Mesendoderm (in vitro differentiated cells): ENCODE measurements at regions not wholly inside any gene's neighbourhood (a gene's known extent, or its start where the extent isn't known, plus 50 kb on each side); places are given as distances from the start of the nearest gene placed in this dataset.

Experiments
- DNase-seq: peaks from one replicate; pipeline ENCODE4 v3.0.0; 2013
- H2AK5ac ChIP-seq: 2 replicates; pipeline ENCODE4 v1.6.1; 2013; ENCODE audit warnings: low read length, inconsistent platforms
- H2BK120ac ChIP-seq: 2 replicates; pipeline ENCODE4 v1.6.1; 2013; ENCODE audit warnings: low read depth, mild to moderate bottlenecking, low read length, moderate library complexity, mixed read lengths
- H2BK15ac ChIP-seq: replicated peaks from 2 replicates; pipeline ENCODE4 v1.6.1; 2013; ENCODE audit warnings: low read depth, mild to moderate bottlenecking, moderate library complexity
- H2BK5ac ChIP-seq: 2 replicates; pipeline ENCODE4 v1.6.1; 2013; ENCODE audit warnings: low read length, inconsistent platforms
- H3K18ac ChIP-seq: 2 replicates; pipeline ENCODE4 v1.6.1; 2013; ENCODE audit warnings: mild to moderate bottlenecking, low read length, mixed read lengths
- H3K23ac ChIP-seq: one replicate; pipeline ENCODE4 v1.6.1; 2013; ENCODE audit warnings: low read length
- H3K27ac ChIP-seq: 2 replicates; pipeline ENCODE4 v1.5.1; 2013; ENCODE audit warnings: low read depth, mild to moderate bottlenecking, inconsistent platforms, low read length, moderate library complexity
- H3K27me3 ChIP-seq: 2 replicates; pipeline ENCODE4 v1.6.1; 2013; ENCODE audit warnings: low read length, control low read depth, mild to moderate bottlenecking, inconsistent platforms; ENCODE audit not compliant: insufficient read depth, poor library complexity
- H3K36me3 ChIP-seq: 2 replicates; pipeline ENCODE4 v1.6.1; 2013; ENCODE audit warnings: low read length, inconsistent platforms; ENCODE audit not compliant: control insufficient read depth, insufficient read depth
- H3K4ac ChIP-seq: one replicate; pipeline ENCODE4 v1.6.1; 2013; ENCODE audit warnings: low read depth, mild to moderate bottlenecking, low read length, moderate library complexity
- H3K4me1 ChIP-seq: 2 replicates; pipeline ENCODE4 v1.6.1; 2013; ENCODE audit warnings: low read depth, low read length, inconsistent platforms; ENCODE audit not compliant: control insufficient read depth
- H3K4me2 ChIP-seq: 2 replicates; pipeline ENCODE4 v1.6.1; 2013; ENCODE audit warnings: low read length
- H3K4me3 ChIP-seq: 2 replicates; pipeline ENCODE4 v1.5.1; 2013; ENCODE audit warnings: mild to moderate bottlenecking, low read length
- H3K56ac ChIP-seq: one replicate; pipeline ENCODE4 v1.6.1; 2013; ENCODE audit warnings: low read length
- H3K79me1 ChIP-seq: 2 replicates; pipeline ENCODE4 v1.6.1; 2013; ENCODE audit warnings: low read length, inconsistent platforms
- H3K79me2 ChIP-seq: 2 replicates; pipeline ENCODE4 v1.6.1; 2013; ENCODE audit warnings: mild to moderate bottlenecking, low read length; ENCODE audit not compliant: control insufficient read depth, insufficient read depth
- H3K9ac ChIP-seq: 2 replicates; pipeline ENCODE4 v1.6.1; 2013; ENCODE audit warnings: low read length, inconsistent platforms
- H4K5ac ChIP-seq: one replicate; pipeline ENCODE4 v1.6.1; 2013; ENCODE audit warnings: low read length
- H4K8ac ChIP-seq: one replicate; pipeline ENCODE4 v1.6.1; 2013; ENCODE audit warnings: low read depth, mild to moderate bottlenecking, control low read depth, low read length, moderate library complexity
- WGBS: extraction: QIAGEN DNeasy Blood & Tissue Kit; methylation state at CpG from one replicate; pipeline ENCODE4 v1.1.7; 2013; ENCODE audit warnings: low lambda C conversion rate, missing lambda C conversion rate; ENCODE audit not compliant: insufficient coverage; ENCODE audit errors: extremely low coverage; 5-methylcytosine and 5-hydroxymethylcytosine counted together

GRCh38 chr1:190738317-190738716 is 260.7 kb upstream of the BRINP3 start:
- no peak overlapping the region for H3K23ac ChIP-seq
- no peak overlapping the region for H2BK15ac ChIP-seq
- H3K27ac ChIP-seq: no peak overlapping the region
- H2BK120ac ChIP-seq: no peak overlapping the region
- DNase-seq: no peak
- H3K4me3 ChIP-seq: no peak overlapping the region
- H3K4me1 ChIP-seq: no peaks in the 10 kb centered on the region
- H3K27me3 ChIP-seq: no peaks in the 10 kb centered on the region
- WGBS: 100% methylated on average over 2 of the region's 3 CpGs
- no peak overlapping the region for H3K18ac ChIP-seq
- no peak overlapping the region for H4K8ac ChIP-seq
- H3K9ac ChIP-seq: no peak overlapping the region
- no peaks in the 10 kb centered on the region for H3K79me1 ChIP-seq
- H2AK5ac ChIP-seq: no peak overlapping the region
- no peak overlapping the region for H3K56ac ChIP-seq
- H3K4me2 ChIP-seq: no peak overlapping the region
- H4K5ac ChIP-seq: no peak overlapping the region
- no peaks in the 10 kb centered on the region for H3K79me2 ChIP-seq
- H3K36me3 ChIP-seq: no peaks in the 10 kb centered on the region
- H3K4ac ChIP-seq: no peak overlapping the region
- H2BK5ac ChIP-seq: no peak overlapping the region

- no peak overlapping the region for H3K56ac ChIP-seq
- H3K18ac ChIP-seq: no peak overlapping the region
- H3K4ac ChIP-seq: no peak overlapping the region
- no peaks in the 10 kb centered on the region for H3K36me3 ChIP-seq
- no peak overlapping the region for H2BK120ac ChIP-seq
- H3K79me2 ChIP-seq: no peaks in the 10 kb centered on the region
- no peak for DNase-seq
- WGBS: no CpG with 5 or more reads among the region's 2 CpGs
- H4K8ac ChIP-seq: no peak overlapping the region
- no peak overlapping the region for H2BK5ac ChIP-seq
- no peak overlapping the region for H2BK15ac ChIP-seq
- no peak overlapping the region for H3K4me2 ChIP-seq
- no peaks in the 10 kb centered on the region for H3K27me3 ChIP-seq
- no peak overlapping the region for H4K5ac ChIP-seq
- H3K4me3 ChIP-seq: no peak overlapping the region
- no peak overlapping the region for H2AK5ac ChIP-seq
- H3K9ac ChIP-seq: no peak overlapping the region
- H3K27ac ChIP-seq: no peak overlapping the region
- H3K23ac ChIP-seq: no peak overlapping the region
- H3K79me1 ChIP-seq: no peaks in the 10 kb centered on the region
- H3K4me1 ChIP-seq: no peaks in the 10 kb centered on the region
Observed at GRCh38 chr1:190739926-190740325, 262.3 kb upstream of the BRINP3 start.

- no peak for DNase-seq
- Histone ChIP-seq H4K5ac (no peak overlapping the region), H3K9ac (no peak overlapping the region), H3K79me2 (no peaks in the 10 kb centered on the region), H2AK5ac (no peak overlapping the region), H4K8ac (no peak overlapping the region), H3K27ac (no peak overlapping the region), H2BK120ac (no peak overlapping the region), H3K79me1 (no peaks in the 10 kb centered on the region), H2BK15ac (no peak overlapping the region), H3K18ac (no peak overlapping the region), H3K27me3 (no peaks in the 10 kb centered on the region), H3K56ac (no peak overlapping the region), H3K4me2 (no peak overlapping the region), H3K4ac (no peak overlapping the region), H3K4me3 (no peak overlapping the region), H3K4me1 (no peaks in the 10 kb centered on the region), H2BK5ac (no peak overlapping the region), H3K23ac (no peak overlapping the region), H3K36me3 (no peaks in the 10 kb centered on the region)
Observed at GRCh38 chr1:190747704-190748103, 270.0 kb upstream of the BRINP3 start.

DNA sequence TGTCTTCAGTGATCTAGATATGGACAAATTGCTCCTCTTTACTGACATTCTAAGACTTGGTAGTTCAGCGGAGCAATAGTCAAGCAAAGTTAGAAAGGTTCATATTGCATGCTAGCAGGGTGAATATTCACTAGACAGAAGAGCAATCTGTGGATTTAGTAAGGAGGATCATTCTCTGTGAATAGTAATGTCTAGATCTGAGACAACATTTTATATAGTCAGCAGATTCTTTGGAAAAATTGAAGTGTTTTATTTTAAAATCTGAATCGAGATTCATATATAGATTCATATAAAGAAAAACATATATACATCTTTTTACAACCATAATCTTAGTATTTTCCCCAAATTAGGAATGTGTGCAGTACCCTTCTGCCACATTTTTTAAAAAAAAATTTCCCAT is 274.5 kb upstream of the BRINP3 start:
- H2BK5ac ChIP-seq: no peak overlapping the region

GRCh38 chr1:190754666-190755065 is 277.0 kb upstream of the BRINP3 start:
- no peaks in the 10 kb centered on the region for H3K27me3 ChIP-seq
- H3K56ac ChIP-seq: no peak overlapping the region
- no peak overlapping the region for H3K18ac ChIP-seq
- H3K23ac ChIP-seq: no peak overlapping the region
- no peaks in the 10 kb centered on the region for H3K4me1 ChIP-seq
- no peak overlapping the region for H3K4me3 ChIP-seq
- no peak overlapping the region for H2BK5ac ChIP-seq
- H3K27ac ChIP-seq: no peak overlapping the region
- H3K4ac ChIP-seq: no peak overlapping the region
- DNase-seq: no peak
- H3K79me1 ChIP-seq: no peaks in the 10 kb centered on the region
- no peaks in the 10 kb centered on the region for H3K36me3 ChIP-seq
- no peak overlapping the region for H3K4me2 ChIP-seq
- H2BK120ac ChIP-seq: no peak overlapping the region
- no peak overlapping the region for H2AK5ac ChIP-seq
- no peak overlapping the region for H3K9ac ChIP-seq
- WGBS: no CpG with 5 or more reads among the region's 1 CpG
- no peak overlapping the region for H4K5ac ChIP-seq
- H4K8ac ChIP-seq: no peak overlapping the region
- no peaks in the 10 kb centered on the region for H3K79me2 ChIP-seq
- no peak overlapping the region for H2BK15ac ChIP-seq

More for the DNA sequence above, 274.5 kb upstream of the BRINP3 start:
- no CpG with 5 or more reads among the region's 2 CpGs for WGBS
- Histone ChIP-seq H3K27ac (no peak overlapping the region), H3K79me1 (no peaks in the 10 kb centered on the region), H2AK5ac (no peak overlapping the region), H3K4me1 (no peaks in the 10 kb centered on the region), H3K4me2 (no peak overlapping the region), H3K56ac (no peak overlapping the region), H3K36me3 (no peaks in the 10 kb centered on the region), H3K23ac (no peak overlapping the region), H3K4me3 (no peak overlapping the region), H3K4ac (no peak overlapping the region), H3K18ac (no peak overlapping the region), H3K79me2 (no peaks in the 10 kb centered on the region), H4K5ac (no peak overlapping the region), H3K27me3 (no peaks in the 10 kb centered on the region), H3K9ac (no peak overlapping the region), H4K8ac (no peak overlapping the region), H2BK15ac (no peak overlapping the region), H2BK120ac (no peak overlapping the region)
- DNase-seq: no peak

- Histone ChIP-seq H4K5ac (no peak overlapping the region), H3K4ac (no peak overlapping the region), H3K23ac (no peak overlapping the region), H2AK5ac (no peak overlapping the region), H2BK5ac (no peak overlapping the region), H3K27ac (no peak overlapping the region), H3K9ac (no peak overlapping the region), H4K8ac (no peak overlapping the region), H3K79me1 (no peaks in the 10 kb centered on the region), H3K4me2 (no peak overlapping the region), H2BK120ac (no peak overlapping the region), H3K36me3 (no peaks in the 10 kb centered on the region), H3K4me3 (no peak overlapping the region), H3K27me3 (no peaks in the 10 kb centered on the region), H3K4me1 (no peaks in the 10 kb centered on the region), H3K56ac (no peak overlapping the region), H3K79me2 (no peaks in the 10 kb centered on the region), H2BK15ac (no peak overlapping the region), H3K18ac (no peak overlapping the region)
- no peak for DNase-seq
Observed at GRCh38 chr1:190759807-190760206, 282.1 kb upstream of the BRINP3 start.
